HEK293 (cell line): ENCODE measurements at regions not wholly inside any gene's neighbourhood (a gene's known extent, or its start where the extent isn't known, plus 50 kb on each side); places are given as distances from the start of the nearest gene placed in this dataset.

Experiments
- CTCF ChIA-PET: fragments of 350-600 bp; formaldehyde crosslinking; extraction: SDS; loops from one replicate; lab custom pipeline; 2021; ENCODE audit warnings: antibody characterized with exemption; lab: Yijun Ruan, JAX
- POLR2A ChIA-PET: fragments of 300-600 bp; formaldehyde crosslinking; extraction: SDS; loops from one replicate; lab custom pipeline; 2020; ENCODE audit warnings: antibody characterized with exemption, inconsistent platforms; lab: Yijun Ruan, JAX
- H3K27ac ChIP-seq: fragments of 200-500 bp; sonication (Bioruptor generic); 2 replicates; pipeline ENCODE4 v1.5.1; 2014; ENCODE audit warnings: low read depth, low read length, control low read depth, inconsistent platforms; ENCODE audit errors: extremely low read depth
- H3K36me3 ChIP-seq, 2 experiments: fragments of 200-500 bp in 1 of 2; sonication (Bioruptor generic) in 1 of 2; 1 replicate in 1 of 2; 2 replicates in 1 of 2; pipeline ENCODE4 v1.5.1; 2014 to 2017; ENCODE audit warnings: inconsistent platforms in 2 of 2, low read length in 2 of 2; ENCODE audit not compliant: control insufficient read depth in 2 of 2, insufficient read depth in 1 of 2
- H3K4me1 ChIP-seq: fragments of 200-500 bp; sonication (Bioruptor generic); 2 replicates; pipeline ENCODE4 v1.5.1; 2014; ENCODE audit warnings: mild to moderate bottlenecking, low read length, inconsistent platforms; ENCODE audit not compliant: control insufficient read depth, insufficient read depth
- H3K4me3 ChIP-seq: 2 replicates; pipeline ENCODE4 v1.5.1; 2011; ENCODE audit warnings: low read depth, mild to moderate bottlenecking, control low read depth, low read length, moderate library complexity
- H3K9me3 ChIP-seq: fragments of 200-500 bp; sonication (Bioruptor generic); 2 replicates; pipeline ENCODE4 v1.5.1; 2014; ENCODE audit warnings: low read depth, low read length, inconsistent platforms; ENCODE audit not compliant: control insufficient read depth, insufficient read depth
- BCL11A ChIP-seq: fragments of 450-650 bp; formaldehyde crosslinking; IDR thresholded peaks from 2 replicates; pipeline ENCODE4 v1.5.1; 2016; ENCODE audit warnings: low read depth, missing biosample characterization, missing genetic modification characterization
- EGR2 ChIP-seq: fragments of 450-650 bp; formaldehyde crosslinking; IDR thresholded peaks from 2 replicates; pipeline ENCODE4 v1.5.1; 2016; ENCODE audit warnings: low read depth, missing biosample characterization, missing genetic modification characterization
- GLIS1 ChIP-seq: fragments of 450-650 bp; formaldehyde crosslinking; IDR thresholded peaks from 2 replicates; pipeline ENCODE4 v1.5.1; 2016; ENCODE audit warnings: missing biosample characterization, missing genetic modification characterization
- IKZF3 ChIP-seq: fragments of 450-650 bp; IDR thresholded peaks from 2 replicates; pipeline ENCODE4 v1.5.0; 2018; ENCODE audit warnings: missing biosample characterization, mild to moderate bottlenecking, missing genetic modification characterization, moderate library complexity
- KLF8 ChIP-seq: fragments of 450-650 bp; formaldehyde crosslinking; IDR thresholded peaks from 2 replicates; pipeline ENCODE4 v1.5.1; 2016; ENCODE audit warnings: missing biosample characterization, missing genetic modification characterization
- WT1 ChIP-seq: fragments of 450-650 bp; formaldehyde crosslinking; IDR thresholded peaks from 2 replicates; pipeline ENCODE4 v1.5.1; 2016; ENCODE audit warnings: missing biosample characterization, missing genetic modification characterization
- ZBTB7A ChIP-seq: fragments of 450-650 bp; formaldehyde crosslinking; IDR thresholded peaks from 2 replicates; pipeline ENCODE4 v1.5.1; 2016; ENCODE audit warnings: low read depth, missing biosample characterization, missing genetic modification characterization
- ZIC2 ChIP-seq: fragments of 450-650 bp; formaldehyde crosslinking; IDR thresholded peaks from 2 replicates; pipeline ENCODE4 v1.5.1; 2016; ENCODE audit warnings: missing biosample characterization, missing genetic modification characterization
- ZNF132 ChIP-seq: fragments of 450-650 bp; formaldehyde crosslinking; IDR thresholded peaks from 2 replicates; pipeline ENCODE4 v1.5.1; 2017; ENCODE audit warnings: missing biosample characterization, missing genetic modification characterization, borderline replicate concordance
- ZNF2 ChIP-seq: fragments of 450-650 bp; formaldehyde crosslinking; IDR thresholded peaks from 2 replicates; pipeline ENCODE4 v1.5.1; 2016; ENCODE audit warnings: missing biosample characterization, missing genetic modification characterization
- ZNF391 ChIP-seq: fragments of 450-650 bp; formaldehyde crosslinking; IDR thresholded peaks from 2 replicates; pipeline ENCODE4 v1.5.1; 2016; ENCODE audit warnings: low read depth, missing biosample characterization, missing genetic modification characterization, borderline replicate concordance
- ZNF423 ChIP-seq: fragments of 450-650 bp; formaldehyde crosslinking; IDR thresholded peaks from 2 replicates; pipeline ENCODE4 v1.5.1; 2016; ENCODE audit warnings: missing biosample characterization, missing genetic modification characterization
- ZNF501 ChIP-seq: fragments of 450-650 bp; formaldehyde crosslinking; IDR thresholded peaks from 2 replicates; pipeline ENCODE4 v1.5.1; 2016; ENCODE audit warnings: missing biosample characterization, missing genetic modification characterization
- ZNF548 ChIP-seq: fragments of 450-650 bp; formaldehyde crosslinking; IDR thresholded peaks from 2 replicates; pipeline ENCODE4 v1.5.1; 2016; ENCODE audit warnings: missing biosample characterization, missing genetic modification characterization
- ZNF600 ChIP-seq: fragments of 450-650 bp; formaldehyde crosslinking; IDR thresholded peaks from 2 replicates; pipeline ENCODE4 v1.5.1; 2016; ENCODE audit warnings: missing biosample characterization, missing genetic modification characterization
- ZSCAN30 ChIP-seq: fragments of 450-650 bp; IDR thresholded peaks from 2 replicates; pipeline ENCODE4 v1.5.1; 2018; ENCODE audit warnings: missing biosample characterization, mild to moderate bottlenecking, missing genetic modification characterization, moderate library complexity
- TF ChIP-seq, protein P1 (sequence below): fragments of 450-650 bp; formaldehyde crosslinking; IDR thresholded peaks from 2 replicates; pipeline ENCODE4 v1.5.1; 2016; ENCODE audit warnings: missing biosample characterization, missing genetic modification characterization
- TF ChIP-seq, protein P2 (sequence below): fragments of 450-650 bp; formaldehyde crosslinking; IDR thresholded peaks from 2 replicates; pipeline ENCODE4 v1.5.1; 2016; ENCODE audit warnings: missing biosample characterization, missing genetic modification characterization
- TF ChIP-seq, protein P3 (sequence below): fragments of 450-650 bp; formaldehyde crosslinking; IDR thresholded peaks from 2 replicates; pipeline ENCODE4 v1.5.1; 2017; ENCODE audit warnings: missing biosample characterization, missing genetic modification characterization
- TF ChIP-seq, protein P4 (sequence below): fragments of 450-650 bp; formaldehyde crosslinking; IDR thresholded peaks from 2 replicates; pipeline ENCODE4 v1.5.1; 2017; ENCODE audit warnings: missing biosample characterization, missing genetic modification characterization
- TF ChIP-seq, protein P5 (sequence below): fragments of 450-650 bp; formaldehyde crosslinking; IDR thresholded peaks from 2 replicates; pipeline ENCODE4 v1.5.1; 2016; ENCODE audit warnings: missing biosample characterization, missing genetic modification characterization

DNA sequence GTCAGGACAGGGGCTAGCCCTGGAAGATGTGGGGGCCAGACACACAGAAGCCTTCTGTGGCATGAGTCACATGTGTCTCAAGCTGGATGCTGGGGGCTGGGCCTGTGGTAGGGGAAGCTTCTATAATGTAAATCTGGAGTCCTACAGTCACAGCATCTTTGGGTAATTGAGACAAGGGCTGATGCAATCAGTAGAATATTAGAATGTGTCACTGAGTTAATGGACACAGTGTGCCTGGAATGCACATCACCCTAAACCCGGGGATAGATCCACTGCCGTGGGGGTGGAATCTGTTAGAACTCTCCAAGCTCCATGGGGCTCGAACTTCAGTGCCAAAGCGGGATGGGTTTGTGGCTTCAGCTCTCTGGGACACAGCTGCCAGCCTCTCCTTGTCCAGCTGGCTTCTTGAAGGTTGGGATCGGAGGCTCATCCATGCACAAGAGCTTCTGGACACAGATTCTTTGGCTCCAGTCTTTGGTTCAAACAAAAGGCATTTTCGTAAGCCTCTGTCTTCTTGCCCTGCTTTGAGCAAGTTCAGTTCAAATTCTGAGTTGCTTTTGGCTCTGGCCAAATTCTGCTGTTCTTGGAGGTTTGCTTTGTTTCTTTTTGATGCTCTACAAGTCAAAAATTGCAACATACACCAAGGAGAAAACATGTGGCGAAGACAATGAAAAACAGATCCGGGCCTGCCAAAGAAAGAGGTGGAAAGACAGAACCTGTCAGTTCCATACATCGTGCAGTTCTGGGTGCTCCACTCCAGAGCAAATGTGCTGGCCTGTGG lies 194.8 kb upstream of the ZNF32 start (continued):
- TF ChIP-seq WT1 (tag by site-specific recombination) (no peak), KLF8 (tag by site-specific recombination) (no peak), EGR2 (no peak), ZNF423 (no peak), ZNF391 (tag by site-specific recombination) (no peak)
- TF ChIP-seq, protein P1, sequence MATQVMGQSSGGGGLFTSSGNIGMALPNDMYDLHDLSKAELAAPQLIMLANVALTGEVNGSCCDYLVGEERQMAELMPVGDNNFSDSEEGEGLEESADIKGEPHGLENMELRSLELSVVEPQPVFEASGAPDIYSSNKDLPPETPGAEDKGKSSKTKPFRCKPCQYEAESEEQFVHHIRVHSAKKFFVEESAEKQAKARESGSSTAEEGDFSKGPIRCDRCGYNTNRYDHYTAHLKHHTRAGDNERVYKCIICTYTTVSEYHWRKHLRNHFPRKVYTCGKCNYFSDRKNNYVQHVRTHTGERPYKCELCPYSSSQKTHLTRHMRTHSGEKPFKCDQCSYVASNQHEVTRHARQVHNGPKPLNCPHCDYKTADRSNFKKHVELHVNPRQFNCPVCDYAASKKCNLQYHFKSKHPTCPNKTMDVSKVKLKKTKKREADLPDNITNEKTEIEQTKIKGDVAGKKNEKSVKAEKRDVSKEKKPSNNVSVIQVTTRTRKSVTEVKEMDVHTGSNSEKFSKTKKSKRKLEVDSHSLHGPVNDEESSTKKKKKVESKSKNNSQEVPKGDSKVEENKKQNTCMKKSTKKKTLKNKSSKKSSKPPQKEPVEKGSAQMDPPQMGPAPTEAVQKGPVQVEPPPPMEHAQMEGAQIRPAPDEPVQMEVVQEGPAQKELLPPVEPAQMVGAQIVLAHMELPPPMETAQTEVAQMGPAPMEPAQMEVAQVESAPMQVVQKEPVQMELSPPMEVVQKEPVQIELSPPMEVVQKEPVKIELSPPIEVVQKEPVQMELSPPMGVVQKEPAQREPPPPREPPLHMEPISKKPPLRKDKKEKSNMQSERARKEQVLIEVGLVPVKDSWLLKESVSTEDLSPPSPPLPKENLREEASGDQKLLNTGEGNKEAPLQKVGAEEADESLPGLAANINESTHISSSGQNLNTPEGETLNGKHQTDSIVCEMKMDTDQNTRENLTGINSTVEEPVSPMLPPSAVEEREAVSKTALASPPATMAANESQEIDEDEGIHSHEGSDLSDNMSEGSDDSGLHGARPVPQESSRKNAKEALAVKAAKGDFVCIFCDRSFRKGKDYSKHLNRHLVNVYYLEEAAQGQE: no peak
- TF ChIP-seq, all 188 proteins: peak for 0

DNA sequence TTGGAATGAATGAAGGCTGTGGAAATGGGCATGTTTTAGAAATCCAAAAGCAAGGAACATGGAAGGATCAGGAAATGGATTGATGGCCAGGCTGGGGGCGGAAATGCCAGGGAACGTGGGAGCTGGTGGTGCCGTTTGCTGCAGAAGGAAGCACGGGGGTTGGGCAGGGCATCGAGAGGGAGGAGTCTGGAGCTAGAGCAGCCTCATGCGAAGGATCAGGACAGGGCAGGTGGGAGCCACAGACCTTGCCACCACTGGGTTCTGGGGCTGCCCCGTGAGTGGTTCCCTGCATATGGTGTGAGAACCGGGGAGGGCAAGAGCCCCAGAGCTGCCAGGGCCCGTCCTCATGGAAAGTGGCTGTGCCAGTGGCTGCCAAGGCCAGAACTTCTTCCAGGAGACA lies 193.8 kb upstream of the ZNF32 start:
- POLR2A ChIA-PET: no interaction called here

DNA sequence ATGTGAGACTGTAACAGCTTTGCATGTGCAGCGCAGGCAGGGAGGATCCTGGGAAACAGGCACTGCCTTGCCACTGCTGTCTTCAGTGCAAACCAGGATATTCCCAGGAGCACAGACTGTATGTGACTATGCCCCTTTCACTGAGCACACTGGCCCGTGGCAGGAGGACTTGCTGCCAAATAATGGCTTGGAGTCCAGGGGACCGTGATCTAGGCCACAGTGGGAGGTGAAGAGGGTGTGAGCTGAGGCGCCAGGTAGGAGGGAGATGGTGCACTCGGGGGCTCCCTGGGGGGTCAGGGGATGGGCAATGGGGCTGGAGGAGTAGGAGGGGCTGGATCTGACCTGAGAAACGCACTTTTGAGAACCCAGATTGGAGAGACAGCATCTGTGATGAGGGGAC lies 193.4 kb upstream of the ZNF32 start:
- H3K4me3 ChIP-seq: no peak overlapping the region
- no peaks in the 10 kb centered on the region for H3K9me3 ChIP-seq
- no peaks in the 10 kb centered on the region for H3K36me3 ChIP-seq
- H3K4me1 ChIP-seq: no peaks in the 10 kb centered on the region
- TF ChIP-seq ZSCAN30 (tag by site-specific recombination): no peak
- TF ChIP-seq, protein P2, sequence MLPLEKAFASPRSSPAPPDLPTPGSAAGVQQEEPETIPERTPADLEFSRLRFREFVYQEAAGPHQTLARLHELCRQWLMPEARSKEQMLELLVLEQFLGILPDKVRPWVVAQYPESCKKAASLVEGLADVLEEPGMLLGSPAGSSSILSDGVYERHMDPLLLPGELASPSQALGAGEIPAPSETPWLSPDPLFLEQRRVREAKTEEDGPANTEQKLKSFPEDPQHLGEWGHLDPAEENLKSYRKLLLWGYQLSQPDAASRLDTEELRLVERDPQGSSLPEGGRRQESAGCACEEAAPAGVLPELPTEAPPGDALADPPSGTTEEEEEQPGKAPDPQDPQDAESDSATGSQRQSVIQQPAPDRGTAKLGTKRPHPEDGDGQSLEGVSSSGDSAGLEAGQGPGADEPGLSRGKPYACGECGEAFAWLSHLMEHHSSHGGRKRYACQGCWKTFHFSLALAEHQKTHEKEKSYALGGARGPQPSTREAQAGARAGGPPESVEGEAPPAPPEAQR: no peak
- TF ChIP-seq ZNF2 (tag by site-specific recombination): no peak
- no peak for TF ChIP-seq ZNF548 (tag by site-specific recombination)
- no peak for TF ChIP-seq IKZF3 (tag by site-specific recombination)
- peak; percentile 24; the same call in 1 of the 2 replicates for TF ChIP-seq ZIC2 (tag by site-specific recombination)
- TF ChIP-seq BCL11A (tag by site-specific recombination): no peak
- TF ChIP-seq GLIS1 (tag by site-specific recombination): peak; percentile 95
- TF ChIP-seq, protein P3, sequence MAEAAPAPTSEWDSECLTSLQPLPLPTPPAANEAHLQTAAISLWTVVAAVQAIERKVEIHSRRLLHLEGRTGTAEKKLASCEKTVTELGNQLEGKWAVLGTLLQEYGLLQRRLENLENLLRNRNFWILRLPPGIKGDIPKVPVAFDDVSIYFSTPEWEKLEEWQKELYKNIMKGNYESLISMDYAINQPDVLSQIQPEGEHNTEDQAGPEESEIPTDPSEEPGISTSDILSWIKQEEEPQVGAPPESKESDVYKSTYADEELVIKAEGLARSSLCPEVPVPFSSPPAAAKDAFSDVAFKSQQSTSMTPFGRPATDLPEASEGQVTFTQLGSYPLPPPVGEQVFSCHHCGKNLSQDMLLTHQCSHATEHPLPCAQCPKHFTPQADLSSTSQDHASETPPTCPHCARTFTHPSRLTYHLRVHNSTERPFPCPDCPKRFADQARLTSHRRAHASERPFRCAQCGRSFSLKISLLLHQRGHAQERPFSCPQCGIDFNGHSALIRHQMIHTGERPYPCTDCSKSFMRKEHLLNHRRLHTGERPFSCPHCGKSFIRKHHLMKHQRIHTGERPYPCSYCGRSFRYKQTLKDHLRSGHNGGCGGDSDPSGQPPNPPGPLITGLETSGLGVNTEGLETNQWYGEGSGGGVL (tag by site-specific recombination): no peak
- no peak for TF ChIP-seq ZBTB7A (tag by site-specific recombination)
- ChIA-PET CTCF (no interaction called here), POLR2A (no interaction called here)
- no peak overlapping the region for H3K27ac ChIP-seq

More for the DNA sequence above, 193.8 kb upstream of the ZNF32 start:
- CTCF ChIA-PET: no interaction called here
- no peaks in the 10 kb centered on the region for H3K4me1 ChIP-seq
- H3K4me3 ChIP-seq: no peak overlapping the region
- no peak overlapping the region for H3K27ac ChIP-seq
- no peaks in the 10 kb centered on the region for H3K36me3 ChIP-seq
- TF ChIP-seq, protein P4, sequence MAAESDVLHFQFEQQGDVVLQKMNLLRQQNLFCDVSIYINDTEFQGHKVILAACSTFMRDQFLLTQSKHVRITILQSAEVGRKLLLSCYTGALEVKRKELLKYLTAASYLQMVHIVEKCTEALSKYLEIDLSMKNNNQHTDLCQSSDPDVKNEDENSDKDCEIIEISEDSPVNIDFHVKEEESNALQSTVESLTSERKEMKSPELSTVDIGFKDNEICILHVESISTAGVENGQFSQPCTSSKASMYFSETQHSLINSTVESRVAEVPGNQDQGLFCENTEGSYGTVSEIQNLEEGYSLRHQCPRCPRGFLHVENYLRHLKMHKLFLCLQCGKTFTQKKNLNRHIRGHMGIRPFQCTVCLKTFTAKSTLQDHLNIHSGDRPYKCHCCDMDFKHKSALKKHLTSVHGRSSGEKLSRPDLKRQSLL (tag by site-specific recombination): no peak
- TF ChIP-seq EGR2: no peak
- TF ChIP-seq, protein P5, sequence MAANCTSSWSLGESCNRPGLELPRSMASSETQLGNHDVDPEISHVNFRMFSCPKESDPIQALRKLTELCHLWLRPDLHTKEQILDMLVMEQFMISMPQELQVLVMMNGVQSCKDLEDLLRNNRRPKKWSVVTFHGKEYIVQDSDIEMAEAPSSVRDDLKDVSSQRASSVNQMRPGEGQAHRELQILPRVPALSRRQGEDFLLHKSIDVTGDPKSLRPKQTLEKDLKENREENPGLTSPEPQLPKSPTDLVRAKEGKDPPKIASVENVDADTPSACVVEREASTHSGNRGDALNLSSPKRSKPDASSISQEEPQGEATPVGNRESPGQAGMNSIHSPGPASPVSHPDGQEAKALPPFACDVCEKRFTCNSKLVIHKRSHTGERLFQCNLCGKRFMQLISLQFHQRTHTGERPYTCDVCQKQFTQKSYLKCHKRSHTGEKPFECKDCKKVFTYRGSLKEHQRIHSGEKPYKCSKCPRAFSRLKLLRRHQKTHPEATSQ (tag by site-specific recombination): no peak
- no peak for TF ChIP-seq ZNF600
- no peak for TF ChIP-seq ZNF132 (tag by site-specific recombination)
- TF ChIP-seq ZNF501 (tag by site-specific recombination): no peak
- no peaks in the 10 kb centered on the region for H3K9me3 ChIP-seq
